Fibroblast of mammary gland (primary cell): ENCODE measurements at regions not wholly inside any gene's neighbourhood (a gene's known extent, or its start where the extent isn't known, plus 50 kb on each side); places are given as distances from the start of the nearest gene placed in this dataset.

ENCODE experiments used
- DNase-seq: peaks from one replicate; pipeline ENCODE4 v3.0.0-alpha.2; 2010; ENCODE audit warnings: low read depth
- H3K4me3 ChIP-seq: 2 replicates; pipeline ENCODE4 v1.5.1; 2011; ENCODE audit warnings: low read depth, mild to moderate bottlenecking, low read length, moderate library complexity; ENCODE audit not compliant: control insufficient read depth
- TF ChIP-seq, protein P1 (sequence below): conservative IDR thresholded peaks from 2 replicates; pipeline ENCODE4 v1.5.1; 2011; ENCODE audit warnings: low read depth, low read length, inconsistent platforms; ENCODE audit not compliant: control insufficient read depth, insufficient read depth

DNA sequence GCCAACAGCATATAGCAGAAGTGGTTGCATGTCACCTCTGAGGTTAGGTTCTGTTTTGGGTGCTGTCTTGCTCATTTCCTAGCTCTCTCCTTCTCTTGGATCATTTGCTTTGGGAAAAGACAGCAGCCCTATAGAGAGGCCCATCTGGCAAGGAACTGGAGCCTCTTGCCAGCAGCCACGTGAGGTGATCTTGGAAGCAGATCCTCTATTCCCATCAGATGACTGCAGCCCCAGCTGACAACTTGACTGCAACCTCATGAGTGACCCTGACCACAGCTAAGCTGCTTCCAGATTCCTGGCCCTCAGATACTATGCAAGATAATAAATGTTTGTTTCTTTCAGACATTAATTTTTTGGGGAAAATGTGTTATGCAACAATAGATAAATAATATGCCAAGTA is 213.3 kb upstream of the HS3ST4 start:
- no peak overlapping the region for H3K4me3 ChIP-seq
- TF ChIP-seq, protein P1, sequence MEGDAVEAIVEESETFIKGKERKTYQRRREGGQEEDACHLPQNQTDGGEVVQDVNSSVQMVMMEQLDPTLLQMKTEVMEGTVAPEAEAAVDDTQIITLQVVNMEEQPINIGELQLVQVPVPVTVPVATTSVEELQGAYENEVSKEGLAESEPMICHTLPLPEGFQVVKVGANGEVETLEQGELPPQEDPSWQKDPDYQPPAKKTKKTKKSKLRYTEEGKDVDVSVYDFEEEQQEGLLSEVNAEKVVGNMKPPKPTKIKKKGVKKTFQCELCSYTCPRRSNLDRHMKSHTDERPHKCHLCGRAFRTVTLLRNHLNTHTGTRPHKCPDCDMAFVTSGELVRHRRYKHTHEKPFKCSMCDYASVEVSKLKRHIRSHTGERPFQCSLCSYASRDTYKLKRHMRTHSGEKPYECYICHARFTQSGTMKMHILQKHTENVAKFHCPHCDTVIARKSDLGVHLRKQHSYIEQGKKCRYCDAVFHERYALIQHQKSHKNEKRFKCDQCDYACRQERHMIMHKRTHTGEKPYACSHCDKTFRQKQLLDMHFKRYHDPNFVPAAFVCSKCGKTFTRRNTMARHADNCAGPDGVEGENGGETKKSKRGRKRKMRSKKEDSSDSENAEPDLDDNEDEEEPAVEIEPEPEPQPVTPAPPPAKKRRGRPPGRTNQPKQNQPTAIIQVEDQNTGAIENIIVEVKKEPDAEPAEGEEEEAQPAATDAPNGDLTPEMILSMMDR, result no peak
- no peak for DNase-seq

DNA sequence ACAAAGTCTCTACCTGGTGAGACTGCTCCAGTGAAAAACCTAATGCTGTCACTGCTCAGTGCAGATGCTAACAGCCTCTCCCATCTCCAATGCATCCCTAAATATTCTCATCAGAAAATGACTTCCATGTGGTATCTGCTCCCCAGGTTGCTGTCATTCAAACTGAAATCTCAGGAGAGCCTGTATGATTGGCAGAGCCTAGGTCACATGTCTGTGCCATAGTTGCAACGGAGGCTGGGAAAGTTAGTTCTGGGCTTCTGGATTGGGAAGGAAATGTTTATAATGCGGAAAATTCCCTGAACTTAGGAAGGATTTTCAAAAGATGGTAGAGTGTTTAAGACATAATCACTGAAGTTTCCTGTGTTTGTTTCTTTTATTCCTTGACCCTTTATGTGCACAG is 206.4 kb upstream of the ZKSCAN2 start:
- H3K4me3 ChIP-seq, result no peak overlapping the region
- no peak for DNase-seq
- TF ChIP-seq, protein P1, result no peak

DNA sequence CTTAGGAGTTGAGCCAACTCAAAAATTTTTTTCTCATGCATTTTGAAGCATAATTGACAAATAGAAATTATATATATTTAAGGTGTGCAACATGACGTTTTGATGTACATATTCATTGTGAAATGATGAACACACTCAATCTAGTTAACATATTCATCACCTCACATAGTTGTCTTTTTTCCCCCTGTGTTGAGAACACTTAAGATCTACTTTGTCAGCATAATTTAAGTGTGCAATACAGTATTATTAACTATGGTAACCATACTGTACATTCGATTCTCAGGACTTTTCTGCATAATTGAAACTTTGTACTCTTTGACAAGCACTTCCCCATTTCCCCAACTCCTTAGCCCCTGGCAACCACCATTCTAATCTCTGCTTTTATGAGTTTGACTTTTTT is 192.2 kb upstream of the ZKSCAN2 start:
- no peak for DNase-seq
- H3K4me3 ChIP-seq, result no peak overlapping the region
- TF ChIP-seq, protein P1, result no peak

DNA sequence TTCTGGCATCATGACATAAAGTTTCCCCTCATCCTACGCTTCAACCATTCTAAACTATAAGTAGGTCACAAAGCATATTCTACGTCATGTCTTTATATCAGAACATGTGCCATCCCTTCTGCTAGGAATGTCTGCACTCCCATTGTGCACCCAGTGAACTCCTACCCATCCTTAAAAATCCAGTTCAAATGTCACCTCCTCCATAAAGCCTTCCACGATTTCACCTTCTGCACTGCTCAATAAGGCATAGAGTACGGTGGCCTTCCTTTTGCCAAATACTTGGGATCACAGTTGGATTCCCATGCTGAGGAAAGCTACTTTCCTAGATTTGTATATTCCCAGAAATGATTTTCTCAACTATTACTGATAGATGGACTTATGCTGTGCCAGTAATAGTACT is 186.3 kb upstream of the ZKSCAN2 start:
- DNase-seq, result no peak
- H3K4me3 ChIP-seq, result no peak overlapping the region
- TF ChIP-seq, protein P1, result no peak

DNA sequence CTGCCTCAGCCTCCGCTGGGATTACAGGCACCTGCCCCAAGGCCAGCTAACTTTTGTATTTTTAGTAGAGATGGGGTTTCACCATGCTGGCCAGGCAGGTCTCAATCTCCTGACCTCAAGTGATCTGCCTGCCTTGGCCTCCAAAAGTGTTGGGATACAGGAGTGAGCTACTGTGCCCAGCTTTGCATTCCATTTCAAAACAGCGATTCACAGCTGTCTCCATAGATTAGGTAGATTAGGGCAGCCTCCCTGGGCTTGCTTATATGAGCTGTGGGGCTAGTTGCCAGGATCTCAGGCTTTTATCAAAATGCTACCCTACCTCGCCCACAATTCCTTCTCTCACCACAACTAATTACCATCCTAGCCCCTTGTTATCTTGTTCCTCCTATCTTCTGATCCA is 176.4 kb upstream of the ZKSCAN2 start:
- DNase-seq, result no peak
- H3K4me3 ChIP-seq, result no peak overlapping the region

DNA sequence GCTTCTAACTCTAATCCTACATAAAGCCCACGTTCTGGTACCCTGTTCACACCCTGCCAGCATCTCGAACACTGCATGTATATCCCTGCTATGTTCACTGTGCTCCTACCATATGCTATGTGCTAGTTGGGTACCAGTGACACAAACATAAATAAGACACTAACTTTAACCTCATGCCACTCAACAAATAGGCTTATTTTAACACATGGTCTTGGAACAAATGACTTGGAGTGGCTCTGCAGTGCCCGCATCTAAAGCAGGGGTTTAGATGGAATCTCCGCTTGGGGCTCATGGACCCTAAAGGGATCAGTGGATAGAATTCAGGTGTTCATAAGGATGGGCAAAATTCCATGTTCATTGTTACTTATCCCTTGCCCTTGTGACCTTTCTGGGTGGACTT is 175.7 kb upstream of the ZKSCAN2 start:
- no peak for DNase-seq
- TF ChIP-seq, protein P1, result no peak
- H3K4me3 ChIP-seq, result no peak overlapping the region

More for the DNA sequence above, 176.4 kb upstream of the ZKSCAN2 start:
- TF ChIP-seq, protein P1, result no peak

DNA sequence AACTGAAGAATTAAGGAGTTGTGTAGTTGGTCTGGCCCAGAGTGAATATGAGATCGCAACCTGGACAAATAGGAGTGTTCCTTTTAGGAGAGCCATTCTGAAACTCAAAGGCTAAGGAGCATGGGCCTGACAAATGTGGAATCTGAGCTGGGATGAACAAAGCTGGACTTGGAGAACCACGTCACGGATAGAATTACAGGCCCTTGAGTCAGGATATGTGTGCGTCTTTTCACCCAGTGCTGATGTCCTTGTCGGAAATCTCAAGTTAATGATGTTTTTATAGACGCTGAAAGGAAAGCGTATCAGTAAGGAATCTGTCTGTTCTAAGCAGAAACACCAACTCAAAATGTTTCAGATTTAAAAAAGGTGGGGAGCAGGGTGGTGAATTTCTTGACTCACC is 173.8 kb upstream of the ZKSCAN2 start:
- TF ChIP-seq, protein P1, result no peak
- no peak overlapping the region for H3K4me3 ChIP-seq
- no peak for DNase-seq
